Hepatocyte (in vitro differentiated cells): ENCODE measurements at regions not wholly inside any gene's neighbourhood (a gene's known extent, or its start where the extent isn't known, plus 50 kb on each side); places are given as distances from the start of the nearest gene placed in this dataset.

Experiments
- DNase-seq: peaks from one replicate; pipeline ENCODE4 v3.0.0-alpha.2; 2016; ENCODE audit warnings: low spot score
- H2AFZ ChIP-seq: fragments of 200-600 bp; sonication (generic); 2 replicates; pipeline ENCODE4 v1.6.0; 2016; ENCODE audit warnings: antibody characterized with exemption, mild to moderate bottlenecking
- H3K27ac ChIP-seq: fragments of 200-600 bp; sonication (generic); 2 replicates; pipeline ENCODE4 v1.5.1; 2016; ENCODE audit warnings: mild to moderate bottlenecking
- H3K27me3 ChIP-seq: fragments of 200-600 bp; sonication (generic); 2 replicates; pipeline ENCODE4 v1.6.1; 2016
- H3K36me3 ChIP-seq: fragments of 200-600 bp; sonication (generic); replicated peaks from 2 replicates; pipeline ENCODE4 v1.5.1; 2016; ENCODE audit warnings: low read depth; ENCODE audit not compliant: insufficient read depth
- H3K4me1 ChIP-seq: fragments of 200-600 bp; sonication (generic); 2 replicates; pipeline ENCODE4 v1.5.1; 2016; ENCODE audit warnings: mild to moderate bottlenecking, moderate library complexity; ENCODE audit not compliant: insufficient read depth
- H3K4me2 ChIP-seq: fragments of 200-600 bp; sonication (generic); 2 replicates; pipeline ENCODE4 v1.6.0; 2016
- H3K4me3 ChIP-seq: fragments of 200-600 bp; sonication (generic); 2 replicates; pipeline ENCODE4 v1.5.1; 2016; ENCODE audit warnings: mild to moderate bottlenecking
- H3K79me2 ChIP-seq: fragments of 200-600 bp; sonication (generic); 2 replicates; pipeline ENCODE4 v1.6.0; 2017; ENCODE audit warnings: mild to moderate bottlenecking
- H3K9me2 ChIP-seq: fragments of 200-600 bp; sonication (generic); replicated peaks from 2 replicates; pipeline ENCODE4 v1.6.0; 2017; ENCODE audit warnings: mild to moderate bottlenecking; ENCODE audit not compliant: insufficient read depth
- H3K9me3 ChIP-seq: fragments of 200-600 bp; sonication (generic); 2 replicates; pipeline ENCODE4 v1.5.1; 2016; ENCODE audit warnings: low read depth, mild to moderate bottlenecking
- H4K20me1 ChIP-seq: fragments of 200-600 bp; sonication (generic); 2 replicates; pipeline ENCODE4 v1.6.0; 2016; ENCODE audit warnings: mild to moderate bottlenecking; ENCODE audit not compliant: insufficient read depth, poor library complexity, severe bottlenecking
- EZH2 ChIP-seq: fragments of 200-600 bp; sonication (generic); IDR thresholded peaks from 2 replicates; pipeline ENCODE4 v1.6.1; 2016; ENCODE audit warnings: antibody characterized with exemption, mild to moderate bottlenecking, borderline replicate concordance
- EZH2phosphoT487 ChIP-seq: fragments of 200-600 bp; sonication (generic); IDR thresholded peaks from one replicate; pipeline ENCODE4 v1.6.1; 2018; ENCODE audit warnings: antibody characterized with exemption, mild to moderate bottlenecking, low read depth, moderate library complexity; ENCODE audit not compliant: unreplicated experiment, severe bottlenecking
- WGBS: methylation state at CpG from one replicate; pipeline ENCODE4 v1.1.6; 2016; ENCODE audit warnings: low lambda C conversion rate; ENCODE audit errors: missing lambda C conversion rate; 5-methylcytosine and 5-hydroxymethylcytosine counted together
- TF ChIP-seq, protein P1 (sequence below): fragments of 200-600 bp; sonication (generic); IDR thresholded peaks from 2 replicates; pipeline ENCODE4 v1.5.1; 2016; ENCODE audit warnings: antibody characterized with exemption, mild to moderate bottlenecking; ENCODE audit not compliant: poor library complexity

DNA sequence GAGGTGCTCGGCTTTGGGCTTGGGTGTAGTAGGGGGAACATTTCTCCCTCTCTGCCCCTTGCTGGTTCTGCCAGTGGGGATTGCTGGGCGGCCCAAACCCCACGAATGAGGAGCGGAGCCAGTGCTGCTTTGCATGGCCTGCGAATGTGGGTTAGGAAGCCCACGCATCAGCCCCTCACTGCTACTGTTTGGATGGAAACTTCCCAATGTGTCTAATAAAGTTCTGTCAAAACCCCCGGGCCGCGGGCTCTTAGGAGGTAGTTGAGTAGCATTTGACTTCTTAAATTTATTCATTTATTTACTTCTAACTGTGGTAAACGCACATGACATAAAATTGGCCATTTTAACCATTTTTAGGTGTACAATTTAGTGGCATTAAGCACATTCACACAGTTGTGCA, 161.3 kb upstream of the FHL2 start:
- H3K4me1 ChIP-seq, result no peaks in the 10 kb centered on the region
- TF ChIP-seq, protein P1, sequence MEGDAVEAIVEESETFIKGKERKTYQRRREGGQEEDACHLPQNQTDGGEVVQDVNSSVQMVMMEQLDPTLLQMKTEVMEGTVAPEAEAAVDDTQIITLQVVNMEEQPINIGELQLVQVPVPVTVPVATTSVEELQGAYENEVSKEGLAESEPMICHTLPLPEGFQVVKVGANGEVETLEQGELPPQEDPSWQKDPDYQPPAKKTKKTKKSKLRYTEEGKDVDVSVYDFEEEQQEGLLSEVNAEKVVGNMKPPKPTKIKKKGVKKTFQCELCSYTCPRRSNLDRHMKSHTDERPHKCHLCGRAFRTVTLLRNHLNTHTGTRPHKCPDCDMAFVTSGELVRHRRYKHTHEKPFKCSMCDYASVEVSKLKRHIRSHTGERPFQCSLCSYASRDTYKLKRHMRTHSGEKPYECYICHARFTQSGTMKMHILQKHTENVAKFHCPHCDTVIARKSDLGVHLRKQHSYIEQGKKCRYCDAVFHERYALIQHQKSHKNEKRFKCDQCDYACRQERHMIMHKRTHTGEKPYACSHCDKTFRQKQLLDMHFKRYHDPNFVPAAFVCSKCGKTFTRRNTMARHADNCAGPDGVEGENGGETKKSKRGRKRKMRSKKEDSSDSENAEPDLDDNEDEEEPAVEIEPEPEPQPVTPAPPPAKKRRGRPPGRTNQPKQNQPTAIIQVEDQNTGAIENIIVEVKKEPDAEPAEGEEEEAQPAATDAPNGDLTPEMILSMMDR, result no peak
- TF ChIP-seq EZH2, result no peak
- TF ChIP-seq EZH2phosphoT487, result no peak
- H2AFZ ChIP-seq, result no peak overlapping the region
- H3K27me3 ChIP-seq, result peaks cover 3% of the 10 kb centered on the region
- no peaks in the 10 kb centered on the region for H3K36me3 ChIP-seq
- H4K20me1 ChIP-seq, result no peaks in the 10 kb centered on the region
- H3K9me2 ChIP-seq, result no peaks in the 10 kb centered on the region
- DNase-seq, result no peak
- H3K9me3 ChIP-seq, result no peaks in the 10 kb centered on the region
- H3K4me2 ChIP-seq, result no peak overlapping the region
- H3K79me2 ChIP-seq, result no peaks in the 10 kb centered on the region
- 87% methylated on average over 10 of the region's 10 CpGs for WGBS
- no peak overlapping the region for H3K4me3 ChIP-seq
- no peak overlapping the region for H3K27ac ChIP-seq

DNA sequence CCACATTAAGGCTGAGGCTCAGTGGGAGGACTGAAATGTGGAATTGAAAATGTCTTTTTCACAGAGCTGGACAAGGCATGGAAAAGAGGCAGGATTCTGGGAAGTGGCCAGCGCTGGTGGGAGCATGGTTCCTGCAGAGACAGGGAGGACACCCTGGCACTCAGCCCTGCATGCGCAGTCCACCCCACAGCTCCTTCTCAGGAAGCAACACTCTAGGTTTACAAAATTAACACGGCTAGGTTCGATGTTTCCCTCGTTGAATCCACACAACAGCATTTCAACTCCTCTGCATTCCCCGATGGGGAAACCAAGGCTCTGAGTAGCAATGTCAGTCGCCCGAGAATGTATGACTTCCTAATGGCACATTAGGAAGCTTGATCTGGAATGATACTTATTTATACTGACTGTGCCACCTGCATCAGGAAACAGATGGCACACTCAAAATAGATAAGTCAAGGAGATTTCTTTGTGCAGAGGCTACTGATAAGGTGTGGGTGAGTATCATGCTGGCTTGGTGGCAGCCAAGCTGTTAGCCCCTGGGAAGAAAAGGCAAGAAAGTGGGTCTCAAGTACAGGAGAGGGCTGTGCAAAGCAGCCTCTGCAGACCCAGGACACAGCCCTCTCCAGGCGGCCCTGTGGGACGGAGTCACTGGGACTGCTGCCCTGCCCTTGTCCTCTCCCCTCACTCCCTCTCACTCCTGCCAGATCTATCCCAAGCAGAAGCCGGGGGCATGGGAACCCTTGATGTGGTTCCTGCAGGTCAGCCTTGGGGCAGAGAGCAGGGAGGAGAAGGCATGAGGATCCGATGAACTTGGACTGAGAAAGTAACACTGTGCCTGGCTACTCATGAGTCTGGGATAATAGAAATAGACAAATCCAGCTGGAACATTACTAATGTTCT, 158.4 kb upstream of the FHL2 start:
- H3K9me2 ChIP-seq, result no peaks in the 10 kb centered on the region
- no peaks in the 10 kb centered on the region for H3K79me2 ChIP-seq
- WGBS, result 91% methylated on average over 12 of the region's 12 CpGs
- H4K20me1 ChIP-seq, result no peaks in the 10 kb centered on the region
- H3K4me2 ChIP-seq, result no peak overlapping the region
- H3K27me3 ChIP-seq, result peaks cover 3% of the 10 kb centered on the region
- H3K4me1 ChIP-seq, result peaks cover 4% of the 10 kb centered on the region
- H3K4me3 ChIP-seq, result no peak overlapping the region
- DNase-seq, result no peak
- H2AFZ ChIP-seq, result no peak overlapping the region
- H3K27ac ChIP-seq, result no peak overlapping the region
- H3K9me3 ChIP-seq, result no peaks in the 10 kb centered on the region
- TF ChIP-seq EZH2, result no peak
- TF ChIP-seq, protein P1, result no peak
- no peak for TF ChIP-seq EZH2phosphoT487
- no peaks in the 10 kb centered on the region for H3K36me3 ChIP-seq

GRCh38 chr2:105556366-105556765, 157.5 kb upstream of the FHL2 start:
- TF ChIP-seq, protein P1, result no peak
- TF ChIP-seq EZH2phosphoT487 (no peak), EZH2 (no peak)

More at GRCh38 chr2:105556366-105556765, 157.5 kb upstream of the FHL2 start:
- Histone ChIP-seq H3K4me3 (no peak overlapping the region), H3K79me2 (no peaks in the 10 kb centered on the region), H3K27me3 (peaks cover 3% of the 10 kb centered on the region), H3K4me2 (no peak overlapping the region), H2AFZ (no peak overlapping the region), H3K27ac (no peak overlapping the region), H3K9me2 (no peaks in the 10 kb centered on the region), H3K9me3 (no peaks in the 10 kb centered on the region), H3K36me3 (no peaks in the 10 kb centered on the region), H4K20me1 (no peaks in the 10 kb centered on the region), H3K4me1 (peaks cover 4% of the 10 kb centered on the region)
- WGBS, result 87% methylated on average over 3 of the region's 3 CpGs
- no peak for DNase-seq
